ENCODE measurements at regions not wholly inside any gene's neighbourhood (a gene's known extent, or its start where the extent isn't known, plus 50 kb on each side); places are given as distances from the start of the nearest gene placed in this dataset.
"Not testable (repeated sequence)": the region's sequence is repeated elsewhere in the genome, so short reads cannot be mapped to it uniquely, and the experiment has no call there.

- no peak for FAIRE-seq
Observed at GRCh38 chr5:120923026-120923425, 458.9 kb downstream of the PRR16 start.

GRCh38 chr5:120926471-120926870, 462.4 kb downstream of the PRR16 start:
- FAIRE-seq = no peak

- FAIRE-seq = no peak
Observed at GRCh38 chr5:120927950-120928530, 463.9 kb downstream of the PRR16 start.

GRCh38 chr5:120932480-120932879, 468.4 kb downstream of the PRR16 start:
- FAIRE-seq = no peak

- no peak for FAIRE-seq
Observed at GRCh38 chr5:120934031-120934430, 469.9 kb downstream of the PRR16 start.

GRCh38 chr5:120936652-120937051, 472.6 kb downstream of the PRR16 start:
- no peak for FAIRE-seq

- no peak for FAIRE-seq
Observed at GRCh38 chr5:120938604-120939003, 474.5 kb downstream of the PRR16 start.

- no peak for FAIRE-seq
Observed at GRCh38 chr5:120942596-120943350, 478.7 kb downstream of the PRR16 start.

GRCh38 chr5:120949596-120949995, 485.5 kb downstream of the PRR16 start:
- FAIRE-seq = not testable (repeated sequence)

- FAIRE-seq = not testable (repeated sequence)
Observed at GRCh38 chr5:120953445-120953844, 489.3 kb downstream of the PRR16 start.

- no peak for FAIRE-seq
Observed at GRCh38 chr5:120954255-120954654, 490.2 kb downstream of the PRR16 start.

GRCh38 chr5:120955795-120956194, 491.7 kb downstream of the PRR16 start:
- FAIRE-seq = no peak

- no peak for FAIRE-seq
Observed at GRCh38 chr5:120958877-120959485, 494.9 kb downstream of the PRR16 start.

- no peak for FAIRE-seq
Observed at GRCh38 chr5:120960510-120960909, 496.4 kb downstream of the PRR16 start.

- no peak for FAIRE-seq
Observed at GRCh38 chr5:120967366-120967765, 503.3 kb downstream of the PRR16 start.

GRCh38 chr5:120974690-120975089, 510.6 kb downstream of the PRR16 start:
- FAIRE-seq = no peak

- FAIRE-seq = no peak
Observed at GRCh38 chr5:120982351-120982750, 518.3 kb downstream of the PRR16 start.

- FAIRE-seq = no peak
Observed at GRCh38 chr5:120985526-120985925, 521.4 kb downstream of the PRR16 start.

- FAIRE-seq = no peak
Observed at GRCh38 chr5:120988491-120988890, 524.4 kb downstream of the PRR16 start.

GRCh38 chr5:120988941-120989340, 524.8 kb downstream of the PRR16 start:
- no peak for FAIRE-seq

- no peak for FAIRE-seq
Observed at GRCh38 chr5:120991569-120991968, 527.5 kb downstream of the PRR16 start.

- no peak for FAIRE-seq
Observed at GRCh38 chr5:120994112-120994511, 530.0 kb downstream of the PRR16 start.

GRCh38 chr5:120999550-120999949, 535.5 kb downstream of the PRR16 start:
- no peak for FAIRE-seq

- FAIRE-seq = no peak
Observed at GRCh38 chr5:121006217-121006616, 542.1 kb downstream of the PRR16 start.
